DMS153 treated with DMSO at 0.1 percent for 48 hours (cell line): ENCODE measurements at regions not wholly inside any gene's neighbourhood (a gene's known extent, or its start where the extent isn't known, plus 50 kb on each side); places are given as distances from the start of the nearest gene placed in this dataset.

Experiments
- DNase-seq: peaks from one replicate; lab custom pipeline; 2025; ENCODE audit not compliant: unreplicated experiment; lab: John Stamatoyannopoulos, UW

DNA sequence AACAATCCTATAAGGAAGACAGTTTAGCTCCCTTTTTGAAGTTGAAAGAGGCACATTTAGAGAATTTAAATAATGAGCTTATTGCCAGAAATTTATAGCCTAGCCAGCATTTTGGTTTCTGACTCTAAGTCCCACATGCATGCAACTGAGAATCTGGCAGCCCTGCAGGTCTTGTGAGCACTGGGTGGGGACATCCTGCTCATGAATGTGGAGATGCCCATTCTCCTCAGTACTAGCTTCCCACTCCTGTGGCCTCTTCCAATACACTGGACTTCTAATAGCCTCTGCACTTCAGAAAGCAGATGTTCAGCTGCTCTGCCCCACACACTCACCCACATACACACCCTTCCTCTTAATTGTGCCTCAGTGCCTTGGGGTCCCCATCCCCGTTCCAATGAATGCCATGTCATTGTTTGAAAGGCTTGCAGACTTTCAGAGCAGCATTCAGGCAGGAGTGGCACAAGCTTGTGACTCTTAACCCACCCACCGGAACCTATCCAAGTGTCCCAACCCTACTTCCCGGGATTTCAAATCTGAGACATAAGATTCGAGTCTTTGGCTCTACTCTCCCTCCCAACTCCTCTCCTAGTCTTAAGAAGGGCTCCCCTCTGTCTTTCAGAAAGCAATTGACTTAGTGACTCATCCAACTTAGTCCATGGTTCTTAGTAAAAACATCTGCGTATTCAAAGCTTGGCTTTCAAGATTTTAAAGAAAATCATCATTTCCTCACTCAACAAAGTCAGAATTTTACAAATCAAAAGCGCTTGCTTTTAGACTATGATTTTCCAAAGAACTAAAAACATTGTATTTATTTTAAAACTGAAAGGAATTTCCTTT is 80.0 kb upstream of the FREM2 start:
- no peak for DNase-seq

DNA sequence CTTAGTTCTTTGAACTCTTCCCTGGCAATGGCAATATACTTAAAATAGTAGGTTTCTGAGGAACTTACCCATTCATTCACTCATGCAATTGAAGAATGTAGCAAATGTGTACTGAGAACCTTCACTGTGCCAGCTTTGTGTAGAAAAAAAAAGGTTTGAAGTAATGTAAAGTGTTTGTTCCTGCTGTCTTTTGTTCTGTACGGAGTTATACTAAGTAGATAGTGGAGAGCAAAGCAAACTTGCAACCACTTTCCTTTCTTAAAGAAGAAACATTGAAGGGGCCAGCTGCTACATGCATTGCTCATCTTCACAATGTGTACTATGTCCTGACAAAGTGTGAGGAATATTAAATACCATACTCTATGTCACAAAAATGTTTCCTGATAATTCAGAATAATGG is 68.9 kb upstream of the FREM2 start:
- no peak for DNase-seq

DNA sequence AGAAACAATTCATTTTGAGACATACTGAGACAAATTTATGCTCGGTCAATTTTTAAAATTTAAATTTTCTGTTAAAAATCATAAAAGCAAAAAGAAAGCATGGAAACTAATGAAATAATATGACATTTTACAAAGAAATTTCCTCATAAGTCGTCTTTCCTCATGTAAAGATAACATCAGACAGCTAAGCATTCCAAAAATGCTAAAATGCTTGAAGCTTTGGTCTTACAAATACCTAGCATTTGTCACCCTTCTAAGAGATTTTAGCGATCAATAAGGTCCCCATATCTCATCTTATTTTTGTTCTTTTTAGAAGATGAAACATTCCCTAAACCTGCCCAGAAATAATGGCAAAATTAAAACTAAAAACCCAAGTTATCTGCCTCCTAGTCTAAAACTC is 68.5 kb upstream of the FREM2 start:
- DNase-seq: no peak

DNA sequence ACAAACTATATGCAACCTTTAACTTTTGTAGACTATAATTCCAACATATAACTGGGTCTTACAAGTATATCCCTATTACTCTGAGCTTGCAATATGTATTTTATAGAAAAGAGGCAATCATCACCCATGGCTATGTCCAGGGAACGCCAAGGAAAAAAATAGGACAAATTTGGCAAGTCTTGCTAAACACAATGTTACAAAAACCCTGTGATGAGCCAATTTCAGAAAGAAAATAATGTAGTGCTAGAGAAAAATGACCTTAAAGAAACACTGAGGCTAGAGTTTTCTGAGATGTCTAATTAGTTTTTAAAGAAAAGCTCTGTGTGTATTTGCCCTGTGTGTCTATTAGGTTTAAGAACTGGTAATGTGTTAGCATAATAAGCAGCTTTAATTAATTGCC is 68.0 kb upstream of the FREM2 start:
- DNase-seq: no peak

DNA sequence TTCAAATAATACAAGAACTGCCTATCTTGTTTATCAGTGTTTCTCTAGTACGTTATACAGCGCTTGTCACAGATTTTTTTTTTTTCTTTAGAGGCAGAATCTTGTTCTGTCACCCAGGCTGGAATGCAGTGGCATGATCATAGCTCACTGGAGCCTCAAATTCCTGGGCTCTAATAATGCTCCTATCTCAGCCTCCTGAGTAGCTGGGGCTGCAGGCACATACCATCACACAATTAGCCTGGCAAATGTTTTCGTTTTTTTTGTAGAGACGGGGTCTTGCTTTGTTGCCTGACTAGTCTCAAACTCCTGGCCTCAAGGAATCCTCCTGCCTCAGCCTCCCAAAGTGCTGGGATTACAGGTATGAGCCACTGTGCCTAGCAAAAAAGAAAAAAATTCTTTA is 66.0 kb upstream of the FREM2 start:
- DNase-seq: no peak

DNA sequence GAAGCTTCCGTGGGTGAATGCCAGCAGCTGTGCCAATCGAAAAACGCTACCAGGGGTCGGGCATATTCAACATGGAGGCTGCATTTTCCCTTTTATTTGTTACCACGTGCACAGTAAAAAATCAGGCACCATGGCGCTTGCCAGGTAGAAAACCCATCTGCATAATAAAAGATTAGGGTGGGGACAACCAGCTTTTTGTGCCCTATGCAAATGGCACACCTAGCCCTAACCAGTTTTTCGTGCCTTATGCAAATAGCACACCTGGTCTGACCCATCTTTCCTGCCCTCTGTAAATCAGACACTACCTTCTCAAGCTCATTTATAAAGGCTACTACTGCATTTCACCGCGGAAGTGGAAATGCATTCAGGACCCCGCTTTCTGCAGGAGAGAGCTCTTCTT is 62.1 kb upstream of the FREM2 start:
- DNase-seq: peak; percentile 59

DNA sequence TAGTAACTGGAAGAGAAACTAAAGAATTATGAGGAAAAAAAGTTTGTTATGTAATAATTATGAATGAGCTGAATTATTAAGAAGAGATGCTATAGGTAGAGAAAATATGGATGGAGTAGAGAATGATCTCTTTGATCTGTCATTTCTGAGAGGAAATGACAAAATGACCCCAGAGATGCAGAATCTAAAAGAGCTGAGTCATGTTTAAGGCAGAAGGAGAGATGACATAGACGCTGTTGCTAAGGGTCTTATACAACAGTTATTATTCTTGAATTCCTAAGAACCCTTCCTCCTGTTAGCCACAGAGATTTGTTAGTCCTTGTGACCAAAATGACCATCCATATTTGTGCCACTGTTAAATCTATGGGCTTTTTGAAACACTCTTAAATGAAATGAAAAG is 58.3 kb upstream of the FREM2 start:
- no peak for DNase-seq

DNA sequence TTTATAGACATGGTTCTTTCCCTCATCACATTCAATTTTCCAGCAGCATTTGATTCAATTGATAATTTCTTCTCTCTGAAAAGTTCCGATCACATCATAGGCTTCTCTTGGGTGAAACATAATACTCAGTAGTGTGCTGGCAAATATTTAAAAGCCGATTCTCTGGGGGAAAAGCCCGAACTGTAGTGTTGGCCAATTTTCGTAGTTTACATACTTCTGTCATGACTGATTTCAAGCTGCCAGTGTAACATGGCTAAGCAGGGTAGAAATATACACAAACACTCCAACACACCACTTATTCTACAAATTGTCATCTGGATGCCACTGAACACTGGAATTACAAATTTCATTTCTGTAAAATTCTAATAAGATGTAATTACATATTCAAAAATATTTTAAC is 56.1 kb upstream of the FREM2 start:
- no peak for DNase-seq

DNA sequence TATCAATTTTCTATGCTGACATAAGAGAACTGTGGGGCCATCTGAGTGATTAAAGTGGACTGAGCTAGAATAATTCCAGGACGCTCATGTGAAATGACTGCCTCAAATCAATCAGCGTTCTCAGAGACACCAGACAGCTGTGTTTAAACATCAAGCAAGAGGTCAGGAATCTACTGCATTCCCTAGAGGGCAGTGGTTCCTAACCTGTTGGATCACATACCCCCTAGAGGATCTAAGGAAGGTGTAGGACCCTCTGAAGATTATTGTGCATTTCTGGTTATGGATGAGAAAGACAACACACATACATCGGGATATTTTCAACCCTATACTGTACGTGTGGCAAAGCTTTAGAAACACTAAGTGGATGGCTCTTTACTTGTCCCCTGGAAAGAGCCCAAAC is 51.8 kb upstream of the FREM2 start:
- DNase-seq: no peak

DNA sequence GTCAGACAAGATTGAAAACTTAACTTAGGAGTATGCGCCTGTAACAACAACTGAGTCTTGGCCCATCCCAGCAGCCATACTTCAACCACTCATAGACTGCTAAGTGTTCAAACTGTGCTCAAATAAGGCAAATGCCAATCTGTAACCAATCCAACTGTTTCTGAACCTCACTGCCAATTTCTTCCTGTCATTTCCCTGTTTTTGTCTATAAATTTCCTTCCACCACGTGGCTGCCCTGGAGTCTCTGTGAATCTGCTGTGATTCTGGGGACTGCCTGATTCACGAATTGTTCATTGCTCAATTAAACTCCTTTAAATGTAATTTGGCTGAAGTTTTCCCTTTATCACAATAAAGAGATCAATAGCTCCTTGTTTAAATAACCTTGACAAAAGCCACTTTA is 50.8 kb upstream of the FREM2 start:
- DNase-seq: no peak

DNA sequence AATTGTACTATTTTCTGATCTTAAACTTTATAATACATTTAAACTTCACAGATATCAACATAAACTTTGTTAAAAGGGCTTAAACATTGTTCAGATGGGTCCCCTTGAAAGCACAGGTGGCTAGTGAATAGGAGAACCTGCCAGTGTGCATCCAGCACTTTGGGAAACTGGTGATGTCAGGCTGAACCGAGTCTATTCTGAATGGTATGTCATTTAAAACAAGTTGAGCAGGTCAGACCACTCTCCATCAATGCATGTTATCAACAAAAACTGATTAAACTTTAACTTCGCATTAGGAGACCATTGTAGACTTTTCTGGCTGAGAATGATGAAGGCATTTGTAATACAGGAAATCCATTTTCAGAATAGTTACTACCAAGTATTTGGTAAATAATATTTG is 50.1 kb upstream of the FREM2 start:
- peak; percentile 76 for DNase-seq
